OCI-LY1 (cell line): ENCODE measurements at regions not wholly inside any gene's neighbourhood (a gene's known extent, or its start where the extent isn't known, plus 50 kb on each side); places are given as distances from the start of the nearest gene placed in this dataset.

ENCODE experiments used
- H2AFZ ChIP-seq: fragments of 200-600 bp; sonication (generic), shearing (Covaris generic); 2 replicates; pipeline ENCODE4 v1.6.0; 2014; ENCODE audit warnings: antibody characterized with exemption, mild to moderate bottlenecking, low read length
- H3F3A ChIP-seq: fragments of 200-600 bp; sonication (generic), shearing (Covaris generic); 2 replicates; pipeline ENCODE4 v1.6.0; 2014; ENCODE audit warnings: mild to moderate bottlenecking, antibody characterized with exemption, low read length, moderate library complexity; ENCODE audit not compliant: insufficient read depth
- H3K27ac ChIP-seq: fragments of 200-600 bp; sonication (generic); 2 replicates; pipeline ENCODE4 v1.5.1; 2014; ENCODE audit warnings: low read length, mixed run types, mild to moderate bottlenecking, low read depth; ENCODE audit not compliant: poor library complexity, severe bottlenecking
- H3K27me3 ChIP-seq: fragments of 200-600 bp; sonication (generic); 2 replicates; pipeline ENCODE4 v1.6.0; 2014; ENCODE audit warnings: antibody characterized with exemption, mild to moderate bottlenecking, low read length, moderate library complexity; ENCODE audit not compliant: insufficient read depth
- H3K36me3 ChIP-seq: fragments of 200-600 bp; sonication (generic); 2 replicates; pipeline ENCODE4 v1.6.1; 2014; ENCODE audit warnings: mild to moderate bottlenecking, antibody characterized with exemption, low read length, moderate library complexity, mixed read lengths; ENCODE audit not compliant: insufficient read depth
- H3K4me1 ChIP-seq: fragments of 200-600 bp; sonication (generic); 2 replicates; pipeline ENCODE4 v1.5.1; 2014; ENCODE audit warnings: mild to moderate bottlenecking, low read length, moderate library complexity; ENCODE audit not compliant: insufficient read depth, severe bottlenecking
- H3K4me2 ChIP-seq: fragments of 200-600 bp; sonication (generic), shearing (Covaris generic); 2 replicates; pipeline ENCODE4 v1.6.1; 2014; ENCODE audit warnings: low read length
- H3K4me3 ChIP-seq: fragments of 200-600 bp; sonication (generic); 2 replicates; pipeline ENCODE4 v1.5.1; 2014; ENCODE audit warnings: low read length, low read depth, mild to moderate bottlenecking, mixed read lengths; ENCODE audit not compliant: poor library complexity, severe bottlenecking
- H3K79me2 ChIP-seq: fragments of 200-600 bp; shearing (Covaris generic); 2 replicates; pipeline ENCODE4 v1.6.1; 2016; ENCODE audit warnings: mixed run types, low read length, mixed read lengths; ENCODE audit not compliant: insufficient read depth
- H3K9ac ChIP-seq: fragments of 200-600 bp; sonication (generic), shearing (Covaris generic); 2 replicates; pipeline ENCODE4 v1.6.1; 2014; ENCODE audit warnings: mild to moderate bottlenecking, low read length, mixed read lengths
- H3K9me2 ChIP-seq: fragments of 200-600 bp; sonication (generic), shearing (Covaris generic); 2 replicates; pipeline ENCODE4 v1.6.1; 2014; ENCODE audit warnings: low read depth, mild to moderate bottlenecking, low read length, mixed read lengths
- H3K9me3 ChIP-seq: fragments of 200-600 bp; shearing (Covaris generic); 2 replicates; pipeline ENCODE4 v1.6.1; 2014; ENCODE audit warnings: low read length, mixed read lengths
- H4K20me1 ChIP-seq: fragments of 200-600 bp; sonication (generic), shearing (Covaris generic); 2 replicates; pipeline ENCODE4 v1.6.0; 2016; ENCODE audit warnings: mild to moderate bottlenecking, low read length; ENCODE audit not compliant: insufficient read depth
- EZH2 ChIP-seq: fragments of 200-600 bp; sonication (generic), shearing (Covaris generic); IDR thresholded peaks from 2 replicates; pipeline ENCODE4 v1.8.0; 2017; ENCODE audit warnings: borderline replicate concordance, mixed run types, mild to moderate bottlenecking, antibody characterized with exemption, low read length, moderate library complexity, mixed read lengths
- TF ChIP-seq, protein P1 (sequence below): fragments of 200-600 bp; sonication (generic), shearing (Covaris generic); IDR thresholded peaks from 2 replicates; pipeline ENCODE4 v1.5.1; 2017; ENCODE audit warnings: mild to moderate bottlenecking, antibody characterized with exemption, low read length, moderate library complexity, mixed read lengths

DNA sequence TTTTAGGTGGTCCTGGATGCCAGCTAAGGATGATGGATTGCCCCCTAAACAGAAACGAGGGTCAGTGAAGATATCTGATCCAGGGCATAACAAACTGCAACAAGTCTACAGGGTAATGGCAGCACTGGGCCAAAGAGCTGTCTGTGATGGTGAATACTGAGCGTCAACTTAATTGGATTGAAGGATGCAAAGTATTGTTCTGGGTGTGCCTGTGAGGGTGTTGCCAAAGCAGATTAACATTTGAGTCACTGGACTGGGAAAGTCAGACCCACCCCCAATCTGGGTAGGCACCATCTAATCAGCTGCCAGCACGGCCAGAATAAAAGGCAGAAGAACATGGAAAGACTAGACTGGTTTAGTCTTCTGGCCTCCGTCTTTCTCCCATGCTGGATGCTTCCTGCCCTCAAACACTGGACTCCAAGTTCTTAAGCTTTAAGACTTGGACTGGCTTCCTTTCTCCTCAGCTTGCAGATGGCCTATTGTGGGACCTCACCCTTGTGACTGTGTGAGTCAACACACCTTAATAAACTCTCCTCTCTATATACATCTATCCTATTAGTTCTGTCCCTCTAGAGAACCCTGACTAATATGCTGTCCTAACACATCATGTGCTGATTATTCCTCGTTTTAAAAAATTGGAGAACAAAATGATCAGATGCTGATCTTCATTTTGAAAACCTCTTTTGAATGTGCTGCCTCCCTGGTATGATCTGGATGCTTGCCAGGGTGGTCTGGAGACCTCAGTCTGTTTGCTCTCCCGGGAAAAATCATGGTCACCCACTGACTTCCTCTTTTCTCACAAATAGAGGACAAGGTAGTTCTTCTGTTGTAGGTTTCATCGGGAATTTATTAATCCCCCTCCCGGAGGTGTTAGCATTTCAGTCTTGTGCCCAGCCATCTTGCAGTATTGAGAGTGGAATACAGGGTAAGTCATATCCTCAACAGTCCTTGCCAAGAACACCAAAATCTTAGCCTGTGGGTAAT is 234.7 kb downstream of the SETD4 start:
- Histone ChIP-seq H4K20me1 (no peaks in the 10 kb centered on the region), H3K4me3 (no peak overlapping the region), H3K4me2 (no peak overlapping the region), H3F3A (no peaks in the 10 kb centered on the region), H3K27me3 (no peaks in the 10 kb centered on the region), H3K9me3 (no peaks in the 10 kb centered on the region), H3K4me1 (no peaks in the 10 kb centered on the region), H3K9me2 (no peaks in the 10 kb centered on the region), H3K27ac (no peak overlapping the region), H3K9ac (no peak overlapping the region), H3K36me3 (no peaks in the 10 kb centered on the region), H3K79me2 (no peaks in the 10 kb centered on the region), H2AFZ (no peak overlapping the region)
- TF ChIP-seq, protein P1, sequence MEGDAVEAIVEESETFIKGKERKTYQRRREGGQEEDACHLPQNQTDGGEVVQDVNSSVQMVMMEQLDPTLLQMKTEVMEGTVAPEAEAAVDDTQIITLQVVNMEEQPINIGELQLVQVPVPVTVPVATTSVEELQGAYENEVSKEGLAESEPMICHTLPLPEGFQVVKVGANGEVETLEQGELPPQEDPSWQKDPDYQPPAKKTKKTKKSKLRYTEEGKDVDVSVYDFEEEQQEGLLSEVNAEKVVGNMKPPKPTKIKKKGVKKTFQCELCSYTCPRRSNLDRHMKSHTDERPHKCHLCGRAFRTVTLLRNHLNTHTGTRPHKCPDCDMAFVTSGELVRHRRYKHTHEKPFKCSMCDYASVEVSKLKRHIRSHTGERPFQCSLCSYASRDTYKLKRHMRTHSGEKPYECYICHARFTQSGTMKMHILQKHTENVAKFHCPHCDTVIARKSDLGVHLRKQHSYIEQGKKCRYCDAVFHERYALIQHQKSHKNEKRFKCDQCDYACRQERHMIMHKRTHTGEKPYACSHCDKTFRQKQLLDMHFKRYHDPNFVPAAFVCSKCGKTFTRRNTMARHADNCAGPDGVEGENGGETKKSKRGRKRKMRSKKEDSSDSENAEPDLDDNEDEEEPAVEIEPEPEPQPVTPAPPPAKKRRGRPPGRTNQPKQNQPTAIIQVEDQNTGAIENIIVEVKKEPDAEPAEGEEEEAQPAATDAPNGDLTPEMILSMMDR = no peak
- no peak for TF ChIP-seq EZH2

DNA sequence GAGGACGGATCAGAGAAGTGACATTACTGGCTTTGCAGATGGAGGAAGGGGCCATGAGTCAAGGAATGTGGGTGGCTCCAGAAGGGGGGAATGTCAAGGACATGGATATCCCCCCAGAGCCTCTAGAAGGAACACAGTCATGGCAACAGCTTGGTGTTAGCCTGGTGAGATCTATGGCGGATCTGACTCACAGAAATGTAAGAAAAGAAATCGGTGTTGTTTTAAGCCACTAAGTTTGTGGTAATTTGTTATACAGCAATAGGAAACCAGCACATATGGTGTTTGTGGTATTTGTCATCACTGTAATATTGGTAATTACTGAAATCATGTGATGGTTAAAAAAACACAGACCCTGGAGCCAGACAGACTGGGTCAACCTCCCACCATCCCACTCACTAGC is 236.2 kb downstream of the SETD4 start:
- no peaks in the 10 kb centered on the region for H3K9me3 ChIP-seq
- H2AFZ ChIP-seq = no peak overlapping the region
- no peaks in the 10 kb centered on the region for H3K36me3 ChIP-seq
- H3K4me2 ChIP-seq = no peak overlapping the region
- H3K9ac ChIP-seq = no peak overlapping the region
- TF ChIP-seq EZH2 = no peak
- TF ChIP-seq, protein P1 = no peak
- no peaks in the 10 kb centered on the region for H4K20me1 ChIP-seq
- H3K4me1 ChIP-seq = no peaks in the 10 kb centered on the region
- H3F3A ChIP-seq = no peaks in the 10 kb centered on the region
- no peak overlapping the region for H3K4me3 ChIP-seq
- H3K27ac ChIP-seq = no peak overlapping the region
- no peaks in the 10 kb centered on the region for H3K27me3 ChIP-seq
- H3K9me2 ChIP-seq = no peaks in the 10 kb centered on the region
- H3K79me2 ChIP-seq = no peaks in the 10 kb centered on the region

DNA sequence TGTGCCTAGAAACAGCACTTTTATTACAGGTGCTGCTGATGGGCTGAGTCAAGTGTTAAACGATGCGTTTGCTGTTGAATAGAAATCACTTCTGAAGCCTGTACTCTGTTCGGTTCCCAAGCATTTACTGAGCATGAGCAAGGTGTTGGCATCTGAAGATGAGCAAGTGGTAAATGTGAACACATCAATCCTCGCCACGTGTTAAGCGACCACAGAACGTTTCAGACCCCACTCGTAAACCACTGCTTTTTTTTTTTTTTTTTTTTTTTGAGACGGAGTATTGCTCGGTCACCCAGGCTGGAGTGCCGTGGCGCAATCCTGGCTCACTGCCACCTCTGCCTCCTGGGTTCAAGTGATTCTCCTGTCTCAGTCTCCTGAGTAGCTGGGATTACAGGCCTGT is 241.2 kb downstream of the SETD4 start:
- Histone ChIP-seq H2AFZ (no peak overlapping the region), H3K4me2 (no peak overlapping the region), H3K36me3 (no peaks in the 10 kb centered on the region), H3K79me2 (no peaks in the 10 kb centered on the region), H3K4me3 (no peak overlapping the region), H4K20me1 (no peaks in the 10 kb centered on the region), H3K27ac (no peak overlapping the region), H3K27me3 (no peaks in the 10 kb centered on the region), H3K4me1 (no peaks in the 10 kb centered on the region), H3K9me3 (no peaks in the 10 kb centered on the region), H3K9ac (no peak overlapping the region), H3K9me2 (no peaks in the 10 kb centered on the region), H3F3A (no peaks in the 10 kb centered on the region)
- TF ChIP-seq EZH2 = no peak
- TF ChIP-seq, protein P1 = no peak
